ENCODE measurements at regions not wholly inside any gene's neighbourhood (a gene's known extent, or its start where the extent isn't known, plus 50 kb on each side); places are given as distances from the start of the nearest gene placed in this dataset.
A peak's percentile ranks its signal among the peaks of the same experiment; 100 is the strongest.

GRCh38 chr9:90097237-90097636, 492.4 kb downstream of the GADD45G start:
- no peak for DNase-seq (ENCODE audit: low spot score in 2 of 2)
- no peak for ATAC-seq
- Mint-ChIP-seq H3K36me3 (no peaks in the 10 kb centered on the region), H3K27ac (no peak overlapping the region), H3K9me3 (no peaks in the 10 kb centered on the region)

- no peak overlapping the region for H3K27ac Mint-ChIP-seq
- ATAC-seq (no peak), DNase-seq (ENCODE audit: low spot score in 2 of 2) (no peak)
- no peaks in the 10 kb centered on the region for H3K9me3 Mint-ChIP-seq
- H3K36me3 Mint-ChIP-seq: no peaks in the 10 kb centered on the region
Observed at GRCh38 chr9:90098408-90098807, 493.6 kb downstream of the GADD45G start.

GRCh38 chr9:90099262-90099963, 494.6 kb downstream of the GADD45G start:
- Mint-ChIP-seq H3K27ac (no peak overlapping the region), H3K9me3 (no peaks in the 10 kb centered on the region), H3K36me3 (no peaks in the 10 kb centered on the region)
- peak; percentile 16 to 30 for ATAC-seq
- no peak for DNase-seq (ENCODE audit: low spot score in 2 of 2)

GRCh38 chr9:90100014-90100413, 495.2 kb downstream of the GADD45G start:
- H3K27ac Mint-ChIP-seq: no peak overlapping the region
- H3K36me3 Mint-ChIP-seq: no peaks in the 10 kb centered on the region

GRCh38 chr9:90102292-90102901, 497.6 kb downstream of the GADD45G start:
- Mint-ChIP-seq H3K9me3 (no peaks in the 10 kb centered on the region), H3K27ac (no peak overlapping the region), H3K36me3 (no peaks in the 10 kb centered on the region)
- DNase-seq (ENCODE audit: low spot score in 2 of 2): peak; percentile 69 to 76
- ATAC-seq: peak; percentile 100

More at GRCh38 chr9:90100014-90100413, 495.2 kb downstream of the GADD45G start:
- DNase-seq (ENCODE audit: low spot score in 2 of 2): no peak
- H3K9me3 Mint-ChIP-seq: no peaks in the 10 kb centered on the region
- ATAC-seq: no peak

GRCh38 chr9:90103771-90104170, 499.0 kb downstream of the GADD45G start:
- ATAC-seq: no peak
- Mint-ChIP-seq H3K27ac (no peak overlapping the region), H3K36me3 (no peaks in the 10 kb centered on the region)

GRCh38 chr9:90105773-90106172, 501.0 kb downstream of the GADD45G start:
- no peak overlapping the region for H3K27ac Mint-ChIP-seq
- peaks cover 6 to 8% of the 10 kb centered on the region in 2 donors for H3K36me3 Mint-ChIP-seq
- DNase-seq (ENCODE audit: low spot score in 2 of 2) (no peak), ATAC-seq (no peak)
- H3K9me3 Mint-ChIP-seq: peaks cover 5 to 6% of the 10 kb centered on the region in 2 donors

More at GRCh38 chr9:90103771-90104170, 499.0 kb downstream of the GADD45G start:
- no peaks in the 10 kb centered on the region for H3K9me3 Mint-ChIP-seq
- DNase-seq (ENCODE audit: low spot score in 2 of 2): no peak

- H3K27ac Mint-ChIP-seq: no peak overlapping the region
- H3K9me3 Mint-ChIP-seq: peaks cover 5 to 6% of the 10 kb centered on the region in 2 donors
- DNase-seq (ENCODE audit: low spot score in 2 of 2): no peak
Observed at GRCh38 chr9:90107040-90107725, 502.4 kb downstream of the GADD45G start.

GRCh38 chr9:90107726-90108655, 503.2 kb downstream of the GADD45G start:
- ATAC-seq: no peak

More at GRCh38 chr9:90107040-90107725, 502.4 kb downstream of the GADD45G start:
- H3K36me3 Mint-ChIP-seq: peaks cover 6 to 8% of the 10 kb centered on the region in 2 donors
- ATAC-seq: no peak

GRCh38 chr9:90112788-90113187, 508.0 kb downstream of the GADD45G start:
- peaks cover 6 to 8% of the 10 kb centered on the region in 2 donors for H3K36me3 Mint-ChIP-seq
- no peak for ATAC-seq

More at GRCh38 chr9:90107726-90108655, 503.2 kb downstream of the GADD45G start:
- Mint-ChIP-seq H3K9me3 (peaks cover 5 to 6% of the 10 kb centered on the region in 2 donors), H3K27ac (peak overlapping the region in 1 of 2 donors; percentile 91), H3K36me3 (peaks cover 6 to 8% of the 10 kb centered on the region in 2 donors)
- no peak for DNase-seq (ENCODE audit: low spot score in 2 of 2)

GRCh38 chr9:90114641-90115425, 510.0 kb downstream of the GADD45G start:
- ATAC-seq (peak in 1 of 2 donors; percentile 35), DNase-seq (ENCODE audit: low spot score in 2 of 2) (no peak)
- Mint-ChIP-seq H3K36me3 (peaks cover 3% of the 10 kb centered on the region in 2 donors), H3K27ac (no peak overlapping the region), H3K9me3 (peaks cover 3% of the 10 kb centered on the region in 2 donors)

More at GRCh38 chr9:90112788-90113187, 508.0 kb downstream of the GADD45G start:
- no peak for DNase-seq (ENCODE audit: low spot score in 2 of 2)
- Mint-ChIP-seq H3K27ac (no peak overlapping the region), H3K9me3 (peaks cover 5 to 6% of the 10 kb centered on the region in 2 donors)

GRCh38 chr9:90121762-90122161, 517.0 kb downstream of the GADD45G start:
- ATAC-seq (no peak), DNase-seq (ENCODE audit: low spot score in 2 of 2) (no peak)
- no peak overlapping the region for H3K27ac Mint-ChIP-seq
- H3K9me3 Mint-ChIP-seq: peaks cover 0 to 4% of the 10 kb centered on the region in 2 donors
- H3K36me3 Mint-ChIP-seq: peaks cover 0 to 8% of the 10 kb centered on the region in 2 donors

GRCh38 chr9:90124961-90125360, 517.7 kb downstream of the DIRAS2 start:
- Mint-ChIP-seq H3K9me3 (peaks cover 0 to 4% of the 10 kb centered on the region in 2 donors), H3K27ac (no peak overlapping the region), H3K36me3 (peaks cover 0 to 8% of the 10 kb centered on the region in 2 donors)
- ATAC-seq (no peak), DNase-seq (ENCODE audit: low spot score in 2 of 2) (no peak)

GRCh38 chr9:90127923-90128322, 514.7 kb downstream of the DIRAS2 start:
- Mint-ChIP-seq H3K27ac (no peak overlapping the region), H3K9me3 (peaks cover 0 to 4% of the 10 kb centered on the region in 2 donors), H3K36me3 (peaks cover 0 to 8% of the 10 kb centered on the region in 2 donors)
- DNase-seq (ENCODE audit: low spot score in 2 of 2) (no peak), ATAC-seq (no peak)

- Mint-ChIP-seq H3K27ac (no peak overlapping the region), H3K9me3 (peaks cover 0 to 4% of the 10 kb centered on the region in 2 donors), H3K36me3 (peaks cover 0 to 8% of the 10 kb centered on the region in 2 donors)
- DNase-seq (ENCODE audit: low spot score in 2 of 2) (no peak), ATAC-seq (no peak)
Observed at GRCh38 chr9:90128587-90129190, 513.9 kb downstream of the DIRAS2 start.

All from activated naive CD4-positive, alpha-beta T cell treated with anti-CD3 and anti-CD28 coated beads, Interleukin-2, amount 50 U/mL, for 72 hours (primary cell).